HG03196 (cell line): ENCODE measurements at regions not wholly inside any gene's neighbourhood (a gene's known extent, or its start where the extent isn't known, plus 50 kb on each side); places are given as distances from the start of the nearest gene placed in this dataset.
A peak's percentile ranks its signal among the peaks of the same experiment; 100 is the strongest.

ENCODE experiments used
- ATAC-seq: cut with Tn5 transposase; IDR thresholded peaks from one replicate; pipeline ENCODE4 v1.9.1; 2021; ENCODE audit not compliant: unreplicated experiment

- ATAC-seq: no peak
Observed at GRCh38 chr9:91151718-91152095, 210.0 kb downstream of the AUH start.

DNA sequence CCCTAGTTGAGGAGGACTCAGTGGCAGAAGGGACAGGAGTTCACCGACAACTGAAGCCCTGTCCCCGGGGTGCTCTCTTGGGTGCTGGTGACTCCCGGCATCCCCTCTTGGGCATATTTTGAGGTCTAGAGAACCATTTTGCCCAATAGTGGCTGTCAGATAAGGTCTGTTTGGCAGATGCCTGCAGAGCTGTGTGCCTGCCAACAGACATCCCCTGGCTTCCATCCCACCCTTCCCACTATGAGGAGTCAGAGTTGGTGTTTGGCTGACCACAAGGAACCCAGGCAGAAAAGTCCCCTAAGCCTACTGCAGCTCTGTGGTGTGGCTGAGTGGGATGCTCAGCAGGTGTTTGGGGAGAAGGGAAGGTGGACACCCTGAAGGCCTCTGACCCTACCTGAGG lies 207.0 kb downstream of the AUH start:
- no peak for ATAC-seq

DNA sequence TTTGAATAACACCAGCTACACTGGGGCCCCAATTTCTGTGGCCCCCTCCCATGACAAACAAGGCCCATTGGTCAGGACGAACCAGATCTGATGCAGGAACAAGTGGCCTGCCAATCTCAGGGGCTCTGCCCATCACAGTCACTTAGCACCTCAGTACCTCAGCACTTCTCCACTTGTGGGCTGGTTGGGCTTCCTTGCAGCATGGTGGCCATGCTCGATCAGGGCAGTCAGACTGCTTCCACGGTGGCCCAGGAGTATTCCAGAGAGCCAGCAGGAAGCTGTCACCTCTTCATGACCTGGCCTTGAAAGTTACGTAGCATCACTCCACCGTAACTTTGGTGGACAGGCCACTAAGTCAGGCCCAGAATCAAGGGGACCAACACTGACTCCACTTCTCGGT lies 206.5 kb downstream of the AUH start:
- ATAC-seq: no peak

DNA sequence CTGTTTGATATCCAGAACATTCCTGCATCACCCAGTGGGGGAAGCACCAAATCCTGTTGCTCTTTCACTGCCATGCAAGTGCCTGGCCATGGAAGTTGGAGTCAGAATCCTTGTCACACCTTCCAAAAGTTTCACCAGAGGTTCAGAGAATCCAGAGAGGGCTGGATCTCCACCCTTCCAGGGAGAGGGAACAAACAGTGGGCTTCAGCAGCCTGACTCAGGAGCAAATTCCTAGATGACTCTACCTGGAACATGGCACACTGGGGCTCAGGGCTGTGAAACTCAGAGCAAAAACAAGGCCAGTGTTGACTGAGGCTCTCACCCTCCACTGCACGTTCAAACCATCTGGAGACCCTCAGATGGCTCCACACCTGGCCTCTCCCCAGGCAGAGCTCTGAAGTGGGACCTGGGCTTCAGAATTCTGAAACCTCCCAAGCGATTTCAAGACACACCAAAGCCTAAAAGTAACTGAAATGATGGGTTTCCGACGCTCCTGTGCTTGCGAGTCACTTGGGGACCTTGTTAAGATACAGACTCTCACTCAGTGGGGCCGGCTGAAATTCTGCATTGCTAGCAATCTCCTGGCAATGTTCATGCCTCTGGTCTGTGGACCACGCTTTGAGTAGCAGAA lies 205.9 kb downstream of the AUH start:
- no peak for ATAC-seq

- ATAC-seq: no peak
Observed at GRCh38 chr9:91156451-91157234, 205.1 kb downstream of the AUH start.

DNA sequence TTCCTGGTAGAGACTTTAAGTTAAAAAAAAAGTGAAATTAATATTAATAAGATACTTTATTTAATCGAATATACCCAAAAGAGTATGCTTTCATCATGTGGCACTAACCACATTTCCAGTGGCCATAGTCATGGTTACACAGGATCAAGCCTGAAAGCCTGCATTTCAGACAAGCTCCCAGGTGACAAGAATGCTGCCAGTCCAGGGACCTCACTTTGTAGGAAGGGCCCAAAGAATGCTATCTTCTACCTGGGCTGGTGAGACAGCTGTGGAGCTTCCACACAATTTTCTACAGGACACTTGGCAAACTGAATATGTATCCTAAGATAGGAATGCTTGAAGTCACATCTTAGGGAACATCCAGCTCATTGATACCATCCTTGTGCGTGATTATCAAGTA lies 203.8 kb downstream of the AUH start:
- ATAC-seq: no peak

- no peak for ATAC-seq
Observed at GRCh38 chr9:91158286-91158685, 203.4 kb downstream of the AUH start.

DNA sequence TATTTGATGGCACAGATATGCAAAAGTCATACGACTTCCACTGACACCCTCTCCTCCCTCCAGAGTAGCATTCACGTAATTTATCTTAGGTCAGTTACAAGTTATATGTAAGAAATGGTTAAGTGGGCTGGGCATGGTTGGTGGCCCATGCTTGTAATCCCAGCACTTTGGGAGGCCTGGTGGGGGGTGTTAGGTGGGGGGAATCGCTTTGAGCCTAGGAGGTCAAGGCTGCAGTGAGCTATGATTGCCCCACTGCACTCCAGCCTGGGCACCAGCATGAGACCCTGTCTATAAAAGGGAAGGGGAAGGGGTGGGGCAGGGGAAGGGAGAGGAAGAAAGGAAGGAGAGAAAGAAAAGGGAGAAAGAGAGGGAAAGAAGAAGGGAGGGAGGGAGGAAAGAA lies 202.8 kb downstream of the AUH start:
- no peak for ATAC-seq

- no peak for ATAC-seq
Observed at GRCh38 chr9:91159664-91160121, 202.0 kb downstream of the AUH start.

GRCh38 chr9:91160181-91160580 lies 201.5 kb downstream of the AUH start:
- ATAC-seq: no peak

DNA sequence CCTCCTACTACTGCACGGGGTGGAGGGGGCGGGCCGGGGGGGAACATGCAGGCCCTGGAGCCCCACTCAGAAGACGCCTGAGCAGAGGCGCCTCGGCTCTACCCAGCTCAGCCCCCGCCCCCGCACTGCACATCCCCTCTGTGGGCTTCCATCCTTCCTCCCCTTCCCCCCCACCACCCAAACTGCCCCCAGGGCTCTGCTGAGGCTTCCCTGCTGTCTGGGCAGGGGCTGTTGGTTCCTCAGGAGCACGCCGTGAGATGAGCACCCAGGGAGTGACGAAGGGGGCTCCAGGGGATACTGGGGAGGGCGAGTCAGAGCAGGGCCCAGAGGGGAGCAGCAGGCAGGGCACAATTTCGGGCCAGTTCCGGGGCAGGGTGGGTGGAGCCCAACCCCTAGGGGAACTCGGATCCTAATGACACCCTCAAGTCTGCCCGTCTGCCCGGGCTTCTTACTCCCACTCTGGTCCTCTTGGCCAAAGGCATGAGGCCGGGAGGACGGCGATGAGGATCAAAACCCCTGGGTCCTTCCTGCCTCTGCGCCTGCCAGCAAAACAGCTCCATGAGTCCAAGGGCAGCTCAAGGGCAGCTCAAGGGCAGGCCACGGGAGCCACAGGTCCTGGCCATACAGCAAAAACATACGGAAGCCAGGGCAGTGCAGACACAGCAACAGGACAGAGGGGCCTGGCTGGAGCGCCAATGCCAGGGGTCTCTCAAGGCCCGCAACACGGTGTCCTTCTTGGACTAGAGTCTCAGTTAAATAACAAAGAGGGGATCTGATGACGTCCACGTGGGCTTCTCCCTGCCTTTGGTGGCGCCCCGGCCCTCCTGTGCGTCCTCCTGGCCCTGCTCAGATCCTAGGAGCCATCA lies 200.9 kb downstream of the AUH start:
- ATAC-seq: no peak

- no peak for ATAC-seq
Observed at GRCh38 chr9:91161465-91162300, 200.0 kb downstream of the AUH start.

DNA sequence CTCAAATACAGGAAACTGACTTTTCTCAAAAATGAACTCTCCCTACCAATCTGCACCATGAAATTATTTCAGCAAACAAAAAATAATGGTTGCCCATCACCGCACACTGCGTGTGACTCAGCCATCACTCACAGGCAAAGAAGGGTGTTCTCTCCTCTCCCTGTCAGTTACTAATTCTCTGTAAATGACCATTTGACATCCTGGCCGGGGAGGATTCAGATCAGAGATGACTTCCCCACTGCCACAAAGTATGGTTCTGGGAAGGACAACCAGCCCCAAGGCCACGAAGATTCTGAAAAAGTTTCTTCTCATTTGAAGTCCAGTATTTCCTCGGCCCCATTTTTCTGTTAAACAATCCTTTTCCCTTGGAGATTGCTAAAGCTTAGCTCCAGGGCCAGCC lies 199.4 kb downstream of the AUH start:
- ATAC-seq: no peak

DNA sequence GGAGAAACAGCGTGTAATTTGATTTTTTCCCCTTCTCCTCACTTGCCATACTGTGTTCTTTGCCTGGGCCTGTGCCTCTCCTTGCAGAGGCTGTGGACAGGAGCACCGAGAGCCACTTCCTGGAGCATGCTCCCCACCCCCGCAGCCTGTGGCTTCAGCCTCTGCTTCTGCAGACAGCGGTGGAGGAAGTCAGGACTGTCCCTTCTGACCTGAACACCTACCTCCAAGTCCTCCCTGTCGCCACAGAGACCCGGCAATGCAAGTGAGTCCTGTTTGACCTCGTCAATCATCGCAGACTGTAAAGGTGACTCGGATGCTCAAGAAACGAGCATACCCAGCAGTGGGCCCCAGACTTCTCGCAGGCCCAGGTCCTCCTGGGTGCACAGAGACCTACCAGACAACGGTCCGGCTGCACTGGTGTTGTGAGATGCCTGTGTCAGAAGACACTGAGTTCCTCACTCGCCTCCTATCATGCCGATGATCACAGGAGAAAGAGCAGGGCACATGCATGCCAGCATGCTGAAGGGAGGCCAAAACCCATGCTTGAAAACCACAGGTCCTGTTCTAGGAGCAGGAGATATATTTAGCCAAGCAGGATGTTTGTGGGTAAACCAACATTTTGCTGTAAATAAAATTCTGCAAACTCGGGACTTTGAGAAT lies 198.8 kb downstream of the AUH start:
- peak; percentile 63 for ATAC-seq

DNA sequence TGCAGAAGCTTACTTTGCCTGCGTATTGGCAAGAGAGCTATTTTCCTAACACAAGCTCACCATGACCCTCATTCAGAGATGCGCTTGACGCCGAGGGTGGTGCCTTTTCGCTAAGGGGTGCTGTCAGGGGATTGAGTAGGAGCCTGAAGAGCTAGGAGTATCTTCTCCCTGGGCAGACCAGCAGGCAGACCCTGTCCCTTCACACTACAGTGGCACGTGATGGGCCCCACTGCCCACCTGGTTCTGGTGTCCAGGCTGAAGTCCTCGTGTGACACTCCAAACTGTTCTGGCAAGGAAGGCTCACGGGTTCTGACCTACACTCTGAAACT lies 198.3 kb downstream of the AUH start:
- ATAC-seq: no peak

DNA sequence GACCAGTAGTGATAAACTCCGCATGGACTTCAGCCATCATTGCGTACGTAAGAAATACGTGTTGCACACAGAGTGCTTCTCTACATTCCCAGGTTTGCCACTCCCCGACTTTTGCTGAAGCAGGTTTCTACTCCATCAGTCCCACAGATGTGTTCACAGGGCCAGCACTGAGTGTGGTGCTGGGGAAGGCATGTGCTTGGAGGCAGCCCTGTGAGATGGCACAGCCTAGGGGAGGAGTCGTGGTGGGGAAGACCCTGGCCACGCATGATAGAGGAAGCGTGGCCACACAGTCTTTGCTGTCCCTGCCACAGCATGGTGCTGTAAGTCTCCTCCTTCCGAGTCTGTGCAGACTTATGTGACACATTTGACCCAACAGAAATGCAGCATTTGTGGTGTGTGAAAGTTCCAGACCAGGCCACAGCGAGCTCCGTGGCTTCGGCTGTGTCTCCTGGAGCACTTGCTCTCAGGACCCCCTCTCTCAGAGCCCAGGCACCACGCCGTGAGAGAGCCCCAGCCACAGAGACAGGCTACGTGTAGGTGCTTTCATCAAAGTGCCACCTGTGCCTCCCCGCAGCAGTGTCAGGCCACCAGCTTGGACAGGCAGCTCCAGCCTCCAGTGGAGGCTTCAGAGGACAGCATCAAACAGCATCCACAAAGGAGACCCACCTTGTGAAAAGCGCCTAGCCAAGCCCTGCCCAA lies 197.8 kb downstream of the AUH start:
- ATAC-seq: no peak
